GM10266 (cell line): ENCODE measurements at regions not wholly inside any gene's neighbourhood (a gene's known extent, or its start where the extent isn't known, plus 50 kb on each side); places are given as distances from the start of the nearest gene placed in this dataset.
"Not testable (repeated sequence)": the region's sequence is repeated elsewhere in the genome, so short reads cannot be mapped to it uniquely, and the experiment has no call there.

Source experiments
- DNase-seq: peaks from one replicate; pipeline ENCODE4 v3.0.0; 2012; ENCODE audit errors: extremely low spot score
- CTCF ChIP-seq: IDR thresholded peaks from 2 replicates; pipeline ENCODE4 v1.5.1; 2012; ENCODE audit warnings: mild to moderate bottlenecking, low read depth; ENCODE audit not compliant: control insufficient read depth, insufficient read depth; ENCODE audit errors: missing control alignments

- no peak for TF ChIP-seq CTCF
- DNase-seq: no peak
Observed at GRCh38 chr7:114799628-114800028, 122.3 kb upstream of the MDFIC start.

GRCh38 chr7:114802632-114803031 is 119.3 kb upstream of the MDFIC start:
- no peak for DNase-seq

GRCh38 chr7:114806590-114807162 is 115.2 kb upstream of the MDFIC start:
- TF ChIP-seq CTCF: no peak
- DNase-seq: no peak

More at GRCh38 chr7:114802632-114803031, 119.3 kb upstream of the MDFIC start:
- TF ChIP-seq CTCF: no peak

GRCh38 chr7:114812570-114812969 is 109.3 kb upstream of the MDFIC start:
- TF ChIP-seq CTCF: no peak

GRCh38 chr7:114813624-114814023 is 108.3 kb upstream of the MDFIC start:
- DNase-seq: no peak
- no peak for TF ChIP-seq CTCF

More at GRCh38 chr7:114812570-114812969, 109.3 kb upstream of the MDFIC start:
- no peak for DNase-seq

- not testable (repeated sequence) for DNase-seq
Observed at GRCh38 chr7:114817036-114817435, 104.9 kb upstream of the MDFIC start.

GRCh38 chr7:114818501-114818900 is 103.4 kb upstream of the MDFIC start:
- DNase-seq: no peak

More at GRCh38 chr7:114818501-114818900, 103.4 kb upstream of the MDFIC start:
- TF ChIP-seq CTCF: no peak
